ENCODE measurements at regions not wholly inside any gene's neighbourhood (a gene's known extent, or its start where the extent isn't known, plus 50 kb on each side); places are given as distances from the start of the nearest gene placed in this dataset.

DNA sequence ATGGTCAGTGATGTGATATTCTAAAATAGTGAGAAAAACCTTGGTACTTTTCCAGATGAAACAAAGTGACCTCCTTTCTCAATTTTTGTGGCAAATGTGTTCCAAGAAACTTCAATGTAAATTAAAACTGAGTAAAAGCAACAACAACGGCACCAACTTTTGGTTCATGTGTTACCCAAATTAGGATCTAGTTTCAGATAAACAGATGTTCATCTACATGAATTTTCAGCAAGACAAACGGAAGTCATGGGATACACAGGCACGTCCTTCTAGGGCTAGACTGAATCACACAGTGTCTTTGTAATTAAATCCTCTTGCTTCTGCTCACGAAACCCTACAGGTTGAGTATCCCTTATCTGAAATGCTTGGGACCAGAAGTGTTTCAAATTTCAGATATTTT, 915.2 kb downstream of the TFAP2A start:
- no peak for TF ChIP-seq POLR2A (IDR thresholded peaks at IDR 0.05; ENCODE audit: low read length)
- no peak for TF ChIP-seq GATA1 (IDR thresholded peaks at IDR 0.05; ENCODE audit: low read depth, low read length)
